Endodermal cell (in vitro differentiated cells): ENCODE measurements at regions not wholly inside any gene's neighbourhood (a gene's known extent, or its start where the extent isn't known, plus 50 kb on each side); places are given as distances from the start of the nearest gene placed in this dataset.

Experiments
- DNase-seq: peaks from one replicate; pipeline ENCODE4 v3.0.0-alpha.2; 2017
- H3K27ac ChIP-seq: 2 replicates; pipeline ENCODE4 v1.5.1; 2013; ENCODE audit warnings: mild to moderate bottlenecking, low read depth, low read length, moderate library complexity
- H3K27me3 ChIP-seq: 2 replicates; pipeline ENCODE4 v1.6.1; 2013; ENCODE audit warnings: mild to moderate bottlenecking, low read length, moderate library complexity; ENCODE audit not compliant: insufficient read depth, control insufficient read depth, poor library complexity, severe bottlenecking
- H3K36me3 ChIP-seq: 2 replicates; pipeline ENCODE4 v1.7.0; 2013; ENCODE audit warnings: mild to moderate bottlenecking, low read length, moderate library complexity; ENCODE audit not compliant: control insufficient read depth, insufficient read depth
- H3K4me1 ChIP-seq: one replicate; pipeline ENCODE4 v1.7.0; 2013; ENCODE audit warnings: low read length; ENCODE audit not compliant: control insufficient read depth, insufficient read depth
- H3K4me3 ChIP-seq: 2 replicates; pipeline ENCODE4 v1.5.1; 2013; ENCODE audit warnings: mild to moderate bottlenecking, low read length, moderate library complexity
- H3K9ac ChIP-seq: 2 replicates; pipeline ENCODE4 v1.6.1; 2013; ENCODE audit warnings: mild to moderate bottlenecking, low read length, moderate library complexity; ENCODE audit not compliant: poor library complexity, severe bottlenecking; ENCODE audit errors: extremely low read depth
- H3K9me3 ChIP-seq: 2 replicates; pipeline ENCODE4 v1.6.1; 2013; ENCODE audit warnings: mild to moderate bottlenecking, low read length, moderate library complexity; ENCODE audit not compliant: control insufficient read depth
- H3K27ac Mint-ChIP-seq: 2 replicates; pipeline ENCODE4 v1.8.0; 2020; ENCODE audit warnings: mixed read lengths
- H3K27me3 Mint-ChIP-seq: 2 replicates; pipeline ENCODE4 v1.8.0; 2021; ENCODE audit warnings: mild to moderate bottlenecking, mixed read lengths; ENCODE audit not compliant: insufficient read depth
- H3K36me3 Mint-ChIP-seq: 2 replicates; pipeline ENCODE4 v1.8.0; 2020; ENCODE audit warnings: low read depth, mixed read lengths
- H3K4me1 Mint-ChIP-seq: 2 replicates; pipeline ENCODE4 v1.8.0; 2020; ENCODE audit warnings: mixed read lengths
- H3K4me3 Mint-ChIP-seq: 2 replicates; pipeline ENCODE4 v1.8.0; 2020; ENCODE audit warnings: mild to moderate bottlenecking, moderate library complexity, mixed read lengths
- H3K9me3 Mint-ChIP-seq: 2 replicates; pipeline ENCODE4 v1.8.0; 2020; ENCODE audit warnings: mild to moderate bottlenecking, mixed read lengths
- CTCF ChIP-seq: fragments of 200-600 bp; sonication (generic); conservative IDR thresholded peaks from 2 replicates; pipeline ENCODE4 v1.5.0; 2021; ENCODE audit warnings: antibody characterized with exemption, mild to moderate bottlenecking
- WGBS, 2 experiments: methylation state at CpG; one replicate each; pipeline versions ENCODE4 v1.1.5 to v1.1.7; 2013; ENCODE audit warnings: missing lambda C conversion rate in 2 of 2, mixed read lengths in 1 of 2; ENCODE audit not compliant: insufficient coverage in 1 of 2, insufficient read length in 1 of 2; 5-methylcytosine and 5-hydroxymethylcytosine counted together

DNA sequence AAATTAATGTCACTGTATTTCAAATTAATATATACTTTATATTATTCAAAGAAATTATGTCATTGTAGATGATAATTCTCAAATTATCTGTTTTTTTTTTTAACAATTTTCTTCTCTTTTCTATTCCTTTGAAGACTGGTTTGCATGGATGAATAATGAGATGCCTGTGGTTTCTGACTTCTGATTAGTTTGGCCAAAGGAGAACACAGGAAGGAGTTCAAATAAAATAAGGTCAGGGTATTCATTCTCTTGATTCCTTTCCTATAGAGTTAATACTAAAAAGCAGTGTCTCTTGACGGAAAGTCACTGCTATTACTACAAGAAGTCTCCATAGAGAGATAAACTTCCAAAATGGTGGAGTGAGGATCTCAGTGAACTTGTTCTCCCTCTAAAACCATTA, 279.6 kb upstream of the FTMT start:
- no peak overlapping the region for H3K4me3 ChIP-seq
- H3K4me3 Mint-ChIP-seq, result no peak overlapping the region
- no peaks in the 10 kb centered on the region for H3K9me3 Mint-ChIP-seq

DNA sequence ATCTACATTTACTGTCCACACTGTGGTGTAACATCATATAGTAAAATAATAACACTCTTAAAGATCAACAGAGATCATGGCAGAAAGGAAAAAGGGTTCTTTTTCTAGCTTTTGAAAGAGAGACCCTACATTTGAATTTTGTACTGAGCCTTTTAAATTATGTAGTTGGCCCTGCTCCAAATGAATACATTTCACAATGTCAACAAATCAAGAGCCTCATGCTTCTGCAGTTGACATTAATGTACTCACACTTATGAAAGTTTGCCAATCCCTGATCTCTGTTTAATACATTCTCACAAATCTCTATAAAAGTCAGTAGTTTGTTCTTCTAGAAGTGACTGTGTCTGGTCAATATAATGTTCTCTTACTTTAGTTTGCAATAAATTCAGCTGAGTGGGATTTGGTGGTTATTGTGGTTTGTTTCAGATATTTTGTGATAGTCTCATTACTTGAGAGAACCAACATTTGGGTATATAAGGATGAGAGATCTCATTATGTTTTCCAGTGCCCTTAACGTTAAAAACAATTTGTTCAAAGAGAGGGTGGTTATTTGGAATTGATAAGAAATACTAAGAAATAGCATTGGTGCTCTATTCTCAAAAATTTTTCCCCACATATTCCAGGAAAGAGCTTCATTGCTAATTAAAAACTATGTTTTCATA, 277.8 kb upstream of the FTMT start:
- H3K27ac ChIP-seq, result no peak overlapping the region
- H3K27ac Mint-ChIP-seq, result no peak overlapping the region
- no peak overlapping the region for H3K4me3 Mint-ChIP-seq
- no peak for DNase-seq
- no peaks in the 10 kb centered on the region for H3K36me3 ChIP-seq
- H3K9ac ChIP-seq, result no peak overlapping the region
- no peaks in the 10 kb centered on the region for H3K4me1 Mint-ChIP-seq
- H3K36me3 Mint-ChIP-seq, result no peaks in the 10 kb centered on the region
- no peaks in the 10 kb centered on the region for H3K27me3 ChIP-seq
- no peaks in the 10 kb centered on the region for H3K9me3 Mint-ChIP-seq
- H3K27me3 Mint-ChIP-seq, result no peaks in the 10 kb centered on the region
- no peaks in the 10 kb centered on the region for H3K9me3 ChIP-seq
- H3K4me1 ChIP-seq, result no peaks in the 10 kb centered on the region
- TF ChIP-seq CTCF, result no peak
- H3K4me3 ChIP-seq, result no peak overlapping the region
- 93% methylated on average over 1 of the region's 1 CpG; no CpG with 5 or more reads in 1 of the 2 experiments for WGBS, 2 experiments

More for the DNA sequence above, 279.6 kb upstream of the FTMT start:
- Histone ChIP-seq H3K9me3 (no peaks in the 10 kb centered on the region), H3K4me1 (no peaks in the 10 kb centered on the region), H3K27me3 (no peaks in the 10 kb centered on the region), H3K36me3 (no peaks in the 10 kb centered on the region), H3K27ac (no peak overlapping the region), H3K9ac (no peak overlapping the region)
- no peak for TF ChIP-seq CTCF
- no peak for DNase-seq
- Mint-ChIP-seq H3K27ac (no peak overlapping the region), H3K36me3 (no peaks in the 10 kb centered on the region), H3K4me1 (peaks cover 3% of the 10 kb centered on the region), H3K27me3 (no peaks in the 10 kb centered on the region)
- WGBS, 2 experiments, result 100% methylated on average over 1 of the region's 1 CpG; no CpG with 5 or more reads in 1 of the 2 experiments

DNA sequence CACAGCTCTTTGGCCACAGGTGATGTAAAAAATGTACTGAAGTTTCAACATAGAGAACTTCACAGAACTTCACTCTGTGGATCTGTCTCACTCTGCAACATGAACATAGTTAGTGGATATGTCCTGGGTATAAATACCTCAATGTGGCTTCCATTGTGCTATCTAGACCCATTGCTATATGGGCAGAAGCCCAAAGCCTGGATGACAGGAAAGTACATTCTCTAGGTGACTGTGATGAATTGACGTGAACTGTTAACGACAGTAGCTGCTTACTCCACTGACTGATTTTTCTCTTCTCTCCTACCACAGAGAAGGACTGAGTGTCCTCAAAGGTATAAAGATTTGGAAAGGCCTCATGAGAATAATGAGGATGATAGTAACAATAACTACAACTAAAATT, 270.1 kb upstream of the FTMT start:
- no peak for TF ChIP-seq CTCF
- Mint-ChIP-seq H3K4me1 (peaks cover 8% of the 10 kb centered on the region), H3K27me3 (no peaks in the 10 kb centered on the region), H3K27ac (no peak overlapping the region), H3K9me3 (no peaks in the 10 kb centered on the region), H3K36me3 (no peaks in the 10 kb centered on the region), H3K4me3 (no peak overlapping the region)
- H3K27me3 ChIP-seq, result no peaks in the 10 kb centered on the region
- no peaks in the 10 kb centered on the region for H3K4me1 ChIP-seq
- H3K9me3 ChIP-seq, result no peaks in the 10 kb centered on the region
- H3K27ac ChIP-seq, result no peak overlapping the region
- no peak for DNase-seq
- no peaks in the 10 kb centered on the region for H3K36me3 ChIP-seq
- 93% methylated on average over 2 of the region's 2 CpGs; no CpG with 5 or more reads in 1 of the 2 experiments for WGBS, 2 experiments
- no peak overlapping the region for H3K4me3 ChIP-seq
- H3K9ac ChIP-seq, result no peak overlapping the region
